NCI-H446 (cell line): ENCODE measurements at regions not wholly inside any gene's neighbourhood (a gene's known extent, or its start where the extent isn't known, plus 50 kb on each side); places are given as distances from the start of the nearest gene placed in this dataset.
"Not testable (repeated sequence)": the region's sequence is repeated elsewhere in the genome, so short reads cannot be mapped to it uniquely, and the experiment has no call there.

Experiments used
- DNase-seq, 2 experiments: peaks; one replicate each; lab custom pipeline; 2025; lab: John Stamatoyannopoulos, UW

DNA sequence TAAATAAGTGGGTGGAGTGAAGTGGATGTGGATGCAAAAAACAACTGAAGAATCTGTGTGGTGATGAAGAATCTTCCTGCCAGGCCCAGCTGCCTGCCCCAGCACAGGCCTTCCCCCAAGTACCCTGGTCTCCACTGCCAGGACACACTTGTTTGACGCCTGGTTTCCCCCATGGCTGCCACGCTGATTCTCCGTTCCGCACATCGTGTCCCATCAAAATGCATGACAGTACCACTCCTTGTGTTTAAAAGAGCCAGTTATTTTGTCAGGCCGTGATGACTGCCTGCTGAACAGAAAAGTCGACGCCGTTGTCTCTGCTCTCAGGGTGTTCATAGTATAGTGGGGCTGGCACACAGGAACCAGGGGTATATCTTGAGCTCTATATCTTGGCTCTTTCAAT lies 50.3 kb upstream of the KYNU start:
- no peak for DNase-seq

DNA sequence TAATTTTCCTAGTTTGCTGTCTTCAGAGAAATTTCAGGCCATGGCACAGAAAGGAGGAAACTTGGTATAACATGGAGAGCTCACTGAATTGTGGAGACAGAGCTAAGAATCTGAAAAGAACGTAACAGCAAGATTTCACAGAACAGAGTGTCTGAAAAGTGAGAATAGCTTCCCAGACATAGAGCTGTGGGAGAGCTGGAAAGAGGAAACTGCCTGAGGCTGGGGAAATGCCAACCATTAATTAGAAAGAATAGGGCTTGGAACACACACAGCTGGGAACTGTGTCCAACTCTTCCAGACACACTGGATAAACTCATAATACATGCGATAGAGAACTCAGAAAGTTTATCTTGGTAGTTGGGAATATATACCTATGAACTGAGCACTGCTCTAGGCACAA lies 51.6 kb upstream of the KYNU start:
- peak in 1 of 2 experiments; percentile 29 for DNase-seq

DNA sequence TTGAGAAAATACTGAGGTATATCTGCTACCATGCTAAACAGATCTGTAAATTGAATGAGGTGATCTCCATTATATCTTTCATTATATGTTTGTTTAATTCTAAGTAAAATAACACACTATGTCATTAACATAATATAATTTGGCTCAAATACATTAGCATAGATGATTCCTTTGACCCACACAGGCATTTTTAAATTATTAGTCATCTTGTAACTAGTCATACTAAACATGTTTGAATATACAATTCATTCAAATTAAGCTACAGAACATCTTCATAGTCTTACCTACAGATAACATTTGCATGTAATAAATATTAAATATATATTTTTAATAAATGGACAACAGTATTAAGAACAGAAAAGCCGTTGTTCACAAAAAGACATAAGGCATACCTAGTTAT lies 52.7 kb upstream of the KYNU start:
- no peak for DNase-seq

DNA sequence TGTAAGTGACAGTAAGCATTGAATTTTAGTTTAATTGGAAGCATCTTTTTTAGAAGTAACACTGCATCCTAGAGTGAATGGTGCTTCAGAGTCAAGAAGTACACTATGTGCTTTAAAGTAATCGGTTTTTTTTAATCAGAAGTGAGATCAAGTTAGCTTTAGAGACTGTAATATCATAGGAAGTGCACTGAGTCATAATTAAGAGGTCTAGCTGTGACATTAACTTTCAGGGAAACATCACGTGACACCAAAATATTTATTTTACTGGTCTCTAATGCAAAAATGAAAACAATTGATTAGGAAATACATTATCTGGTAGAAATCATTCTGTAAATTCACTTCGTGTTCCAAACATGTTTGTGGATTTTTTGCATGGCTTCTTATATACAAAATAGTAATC lies 55.3 kb upstream of the KYNU start:
- no peak for DNase-seq

DNA sequence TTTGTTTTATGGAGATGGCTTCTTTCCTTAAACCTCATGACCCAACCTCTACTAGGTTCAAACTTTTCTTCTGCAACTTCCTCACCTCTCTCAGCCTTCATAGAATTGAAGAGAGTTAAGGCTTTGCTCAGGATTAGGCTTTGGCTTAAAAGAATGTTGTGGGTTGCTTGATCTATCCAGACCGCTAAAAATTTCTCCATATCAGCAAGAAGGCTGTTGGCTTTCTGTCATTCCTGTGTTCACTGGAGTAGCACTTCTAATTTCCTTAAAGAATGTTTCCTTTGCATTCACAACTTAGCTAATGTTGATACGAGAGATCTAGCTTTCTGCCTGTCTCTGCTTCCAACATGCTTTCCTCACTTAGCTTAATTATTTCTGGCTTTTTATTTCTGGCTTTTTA lies 58.1 kb upstream of the KYNU start:
- no peak for DNase-seq

DNA sequence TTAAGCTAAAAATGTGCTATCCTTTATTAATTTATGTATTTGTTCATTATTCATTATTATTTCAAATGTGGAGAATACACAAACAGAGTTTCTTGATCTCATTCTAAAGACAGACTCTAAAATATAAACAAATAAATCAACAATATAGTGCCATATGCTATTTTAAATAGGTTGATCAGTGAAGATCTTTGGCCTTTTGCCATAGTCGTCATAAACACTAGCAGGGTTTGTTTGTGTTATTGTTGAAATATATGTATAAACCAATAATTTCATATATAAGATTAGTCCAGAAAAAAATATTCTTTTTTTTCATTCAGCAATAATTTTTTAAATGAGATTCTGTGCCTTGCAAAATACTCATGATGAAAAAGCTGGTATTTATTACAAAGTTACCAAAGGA lies 62.1 kb upstream of the KYNU start:
- no peak for DNase-seq

DNA sequence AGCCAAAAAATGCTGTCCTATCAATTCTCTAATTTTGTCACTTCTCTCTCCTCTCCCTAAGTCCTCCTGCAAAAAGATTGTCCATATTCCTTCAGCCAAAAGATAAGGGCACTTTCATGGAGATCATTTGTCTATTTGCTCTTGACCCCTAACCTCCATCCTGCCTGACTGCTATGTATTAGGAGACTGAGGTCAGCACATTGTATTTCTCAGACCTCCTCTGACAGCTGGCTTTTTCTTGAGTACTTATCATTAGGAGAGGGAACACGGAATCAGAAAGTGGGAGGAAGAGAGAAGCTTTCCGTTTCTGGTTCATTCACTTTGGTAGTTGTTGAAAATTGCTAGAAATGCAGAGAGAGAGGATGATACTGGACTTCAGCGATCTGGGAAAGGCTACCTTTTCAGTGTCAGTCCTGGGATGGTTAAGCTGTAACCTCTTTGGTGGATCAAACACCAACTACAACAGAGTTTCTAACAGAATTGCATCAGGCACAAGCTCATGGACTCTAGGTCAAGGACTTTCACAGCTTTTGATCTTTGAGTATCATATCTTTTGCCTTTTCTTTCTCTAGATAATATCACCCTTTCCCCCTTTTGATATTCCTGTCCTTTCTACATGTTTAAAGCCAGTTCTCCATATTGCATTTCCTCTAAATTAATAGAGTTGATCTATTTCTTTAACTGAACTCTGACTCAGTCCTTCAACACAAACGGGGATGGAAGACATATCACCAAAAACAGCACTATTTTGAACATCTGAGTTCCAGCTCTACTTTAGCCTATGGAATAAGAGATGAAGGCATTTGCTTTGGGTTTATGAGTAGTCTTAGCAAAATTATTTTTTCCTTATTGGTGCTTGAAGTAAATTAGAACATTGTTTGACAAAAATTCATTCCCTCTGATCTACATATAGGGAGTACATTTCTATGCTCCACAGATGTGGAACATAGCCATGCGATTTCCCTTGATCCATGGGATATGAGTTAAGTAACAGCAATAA lies 63.3 kb upstream of the KYNU start:
- DNase-seq = no peak

DNA sequence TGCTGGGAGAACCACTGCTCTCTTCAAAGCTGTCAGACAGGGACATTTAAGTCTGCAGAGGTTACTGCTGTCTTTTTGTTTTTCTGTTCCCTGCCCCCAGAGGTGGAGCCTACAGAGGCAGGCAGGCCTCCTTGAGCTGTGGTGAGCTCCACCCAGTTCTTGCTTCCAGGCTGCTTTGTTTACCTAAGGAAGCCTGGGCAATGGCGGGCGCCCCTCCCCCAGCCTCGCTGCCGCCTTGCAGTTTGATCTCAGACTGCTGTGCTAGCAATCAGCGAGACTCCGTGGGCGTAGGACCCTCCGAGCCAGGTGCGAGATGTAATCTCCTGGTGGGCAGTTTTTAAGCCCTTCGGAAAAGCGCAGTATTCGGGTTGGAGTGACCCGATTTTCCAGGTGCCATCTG lies 65.8 kb upstream of the KYNU start:
- not testable (repeated sequence) for DNase-seq

DNA sequence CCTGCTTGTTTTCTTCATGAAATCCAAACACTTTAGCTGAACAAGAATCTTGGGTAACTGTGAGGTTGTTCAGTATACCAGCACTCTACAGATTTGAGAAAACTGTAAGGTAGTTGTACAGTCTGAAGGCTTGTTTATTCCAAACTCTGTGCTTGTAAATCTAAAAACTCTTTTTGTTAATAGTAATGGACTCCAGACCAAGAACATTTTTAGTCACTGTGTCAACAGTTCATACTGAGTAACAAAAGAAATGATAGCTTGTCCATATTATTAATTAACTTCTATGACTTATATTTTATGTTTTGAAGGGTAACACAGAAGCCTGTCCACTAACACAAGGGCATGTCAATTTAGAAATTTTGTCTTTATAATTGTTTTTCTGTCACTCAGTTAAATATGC lies 72.2 kb upstream of the KYNU start:
- DNase-seq = no peak

DNA sequence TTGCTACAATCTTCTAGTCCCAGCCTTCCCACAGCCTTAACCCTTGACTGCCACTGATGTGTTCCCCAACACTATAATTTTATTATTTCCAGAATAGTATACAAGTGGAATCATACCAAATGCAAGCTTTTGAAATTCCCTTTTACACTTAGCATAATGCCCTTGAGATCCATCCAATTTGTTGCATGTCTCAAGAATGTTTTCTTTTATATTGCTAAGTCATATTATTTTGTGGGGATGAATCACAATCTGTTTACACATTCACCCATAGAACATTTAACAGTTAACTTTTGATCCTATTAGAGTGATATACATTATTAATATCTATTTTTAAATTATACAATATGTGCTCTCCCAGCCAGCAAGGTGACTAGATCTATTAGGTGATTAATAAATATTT lies 74.3 kb upstream of the KYNU start:
- no peak for DNase-seq

DNA sequence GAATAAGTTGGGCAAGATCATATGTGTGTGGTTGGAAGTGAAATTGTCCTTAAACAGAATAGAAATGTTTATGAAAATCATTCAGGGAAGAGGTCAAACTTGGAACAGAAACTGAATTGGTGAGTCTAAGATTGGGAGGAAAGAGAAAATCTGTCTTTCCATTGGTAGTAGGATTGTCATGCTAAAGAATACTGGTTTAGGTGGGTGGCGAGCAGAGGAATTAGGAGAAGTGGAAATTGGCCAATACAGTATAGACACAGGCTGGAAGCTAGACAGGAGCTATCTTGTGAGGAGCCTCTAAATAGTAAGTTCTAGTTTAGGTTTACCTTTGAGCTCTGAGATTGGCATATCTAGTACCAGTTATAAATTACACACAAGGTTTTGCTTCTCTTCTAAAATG lies 80.9 kb upstream of the KYNU start:
- no peak for DNase-seq

DNA sequence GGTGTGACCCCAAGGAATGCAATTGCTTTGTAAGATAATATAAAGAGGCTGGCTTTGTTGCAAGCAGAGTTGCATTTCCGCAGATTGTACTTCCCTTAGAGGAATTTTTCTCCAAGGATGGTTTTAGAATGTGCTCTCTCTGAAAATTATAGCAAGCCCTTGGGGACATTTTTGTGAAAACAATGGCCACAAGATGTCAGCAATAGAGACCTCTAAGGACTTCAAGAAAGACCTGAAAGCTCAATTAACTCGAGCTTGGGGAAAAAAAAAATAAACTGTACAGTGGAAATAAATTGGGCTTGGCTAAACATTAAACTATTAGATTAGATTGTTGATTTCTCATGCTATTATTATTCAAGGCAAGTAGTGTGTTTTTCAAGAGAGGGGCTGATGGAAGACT lies 81.3 kb upstream of the KYNU start:
- DNase-seq = no peak

DNA sequence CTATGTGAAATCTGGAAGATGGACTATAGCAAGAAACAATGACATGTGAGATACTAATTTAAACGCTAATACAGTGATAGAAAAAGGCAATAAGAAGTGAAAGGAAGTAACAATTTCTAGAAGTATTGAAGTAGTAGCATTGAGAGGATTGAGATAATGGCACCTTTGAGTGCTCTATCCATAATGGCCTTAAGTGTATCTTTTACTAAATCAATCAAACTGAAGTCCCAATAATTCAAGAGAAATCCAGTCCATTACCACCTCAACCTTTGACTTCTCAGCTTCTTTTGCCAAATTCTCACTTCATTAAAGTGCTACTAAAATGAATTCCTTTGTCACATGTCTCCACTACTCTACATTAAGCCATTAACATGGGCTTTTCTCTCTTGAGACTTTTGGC lies 82.6 kb upstream of the KYNU start:
- DNase-seq = no peak

DNA sequence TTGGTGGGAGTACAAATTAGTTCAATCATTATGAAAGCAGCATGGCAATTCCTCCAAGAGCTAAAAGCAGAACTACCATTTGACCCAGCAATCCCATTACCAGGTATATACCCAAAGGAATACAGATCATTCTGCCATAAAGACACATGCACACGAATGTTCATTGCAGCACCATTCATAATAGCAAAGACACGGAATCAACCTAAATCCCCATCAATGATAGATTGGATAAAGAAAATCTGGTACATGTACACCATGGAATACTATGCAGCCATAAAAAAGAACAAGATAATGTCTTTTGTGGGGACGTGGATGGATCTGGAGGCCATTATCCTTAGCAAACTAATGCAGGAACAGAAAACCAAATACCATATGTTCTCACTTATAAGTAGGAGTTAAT lies 85.1 kb upstream of the KYNU start:
- not testable (repeated sequence) for DNase-seq

DNA sequence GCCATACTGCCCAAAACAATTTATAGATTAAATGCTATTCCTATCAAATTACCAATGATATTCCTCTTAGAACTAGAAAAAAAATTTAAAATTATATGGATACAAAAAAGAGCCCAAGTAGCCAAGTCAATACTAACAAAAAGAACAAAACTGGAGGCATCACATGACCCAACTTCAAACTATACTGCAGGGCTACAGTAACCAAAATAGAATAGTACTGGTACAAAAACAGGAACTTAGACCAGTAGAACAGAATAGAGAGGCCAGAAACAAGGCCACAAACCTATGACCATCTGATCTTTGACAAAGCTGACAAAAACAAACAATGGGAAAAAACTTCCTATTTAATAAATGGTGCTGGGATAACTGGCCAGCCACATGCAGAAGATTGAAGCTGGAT lies 86.1 kb upstream of the KYNU start:
- no peak for DNase-seq

DNA sequence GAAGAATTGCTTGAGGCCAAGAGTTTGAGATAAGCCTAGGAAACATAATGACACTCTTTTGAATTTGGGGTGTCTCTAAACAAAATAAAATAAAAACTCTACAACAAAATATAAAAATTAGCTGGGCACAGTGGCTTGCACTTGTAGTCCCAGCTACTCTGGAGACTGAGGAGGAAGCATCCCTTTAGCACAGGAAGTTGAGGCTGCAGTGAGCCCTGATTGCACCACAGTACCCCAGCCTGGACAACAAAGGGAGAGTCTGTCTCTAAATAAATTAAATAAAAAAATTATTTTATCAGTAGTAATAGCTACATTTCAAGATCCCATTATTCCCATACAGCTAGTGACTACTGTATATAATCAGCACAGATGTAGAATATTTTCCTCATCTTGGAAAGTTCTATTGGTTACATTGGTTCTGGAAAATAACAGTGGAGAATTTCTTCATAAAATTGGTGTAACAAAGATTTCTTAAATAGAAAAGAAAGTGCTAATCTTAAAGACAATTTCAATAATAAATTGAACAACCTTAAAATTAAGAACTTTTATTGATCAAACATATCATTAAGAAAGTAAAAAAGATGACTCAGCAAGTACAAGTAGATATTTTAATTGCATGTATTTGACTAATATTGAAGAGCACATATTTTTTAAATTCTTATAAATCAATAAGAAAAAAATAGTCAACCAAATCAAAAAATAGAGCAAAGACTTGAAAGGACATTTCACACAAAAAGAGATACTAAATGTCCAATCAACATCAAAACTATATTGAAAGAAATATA lies 90.4 kb upstream of the KYNU start:
- DNase-seq = no peak

DNA sequence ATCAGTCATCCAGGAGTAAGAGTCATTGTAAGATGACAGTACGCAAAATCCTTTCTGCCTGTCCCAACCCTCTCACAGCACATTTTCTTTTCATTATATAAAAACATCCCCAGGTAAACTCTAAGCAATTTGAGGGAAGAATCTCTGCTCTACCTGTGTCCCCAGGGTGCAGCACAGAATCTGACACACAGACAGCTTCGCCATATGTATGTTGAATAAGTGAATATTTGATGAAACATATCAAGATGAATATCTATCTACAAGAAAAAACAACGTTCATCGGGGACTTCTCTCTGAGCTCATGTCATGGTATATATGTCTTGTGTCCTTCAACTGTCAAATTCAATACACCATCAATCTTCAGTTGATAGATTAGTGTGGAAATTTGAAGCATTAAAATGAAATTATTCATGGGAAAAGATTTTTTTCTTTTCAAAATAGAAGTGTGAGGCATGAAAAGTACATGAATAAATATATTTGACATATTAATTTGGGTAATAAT lies 94.5 kb upstream of the KYNU start:
- no peak for DNase-seq

DNA sequence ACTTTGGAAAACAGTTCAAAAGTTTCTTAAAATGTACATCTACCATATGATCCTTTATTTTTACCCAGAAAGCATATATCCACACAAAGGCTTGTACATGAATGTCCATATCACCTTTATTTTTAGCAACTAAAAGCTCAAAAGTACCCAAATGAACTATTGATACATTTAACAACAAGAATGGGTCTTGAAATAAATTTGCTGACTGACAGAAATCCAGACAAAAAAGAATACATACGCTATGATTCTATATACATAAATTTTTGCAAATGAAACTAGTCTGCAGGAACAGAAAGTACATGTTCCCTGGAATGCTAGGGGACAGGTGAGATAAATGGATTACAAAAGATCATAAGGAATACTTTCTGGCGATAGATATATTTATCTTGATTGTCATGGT lies 96.3 kb upstream of the KYNU start:
- DNase-seq = no peak

DNA sequence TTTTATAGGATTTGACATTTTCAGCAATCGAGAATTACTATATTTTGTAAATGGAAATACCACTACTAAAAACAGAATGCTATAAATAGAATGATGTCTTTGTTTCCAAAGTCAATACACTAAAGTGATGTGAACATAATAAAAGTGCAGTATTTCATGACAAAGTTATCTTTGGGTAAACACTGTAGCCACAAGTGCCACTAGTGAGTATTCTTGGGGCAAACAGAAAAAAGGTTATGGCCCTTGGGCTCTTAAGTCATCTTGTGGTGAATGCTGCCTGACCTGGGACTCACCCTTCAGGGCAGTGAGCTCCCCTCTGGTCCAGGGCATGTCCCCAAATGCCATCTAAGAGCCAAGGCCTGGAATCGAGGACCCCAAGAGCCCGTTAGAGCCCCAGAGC lies 99.2 kb upstream of the KYNU start:
- DNase-seq = no peak

DNA sequence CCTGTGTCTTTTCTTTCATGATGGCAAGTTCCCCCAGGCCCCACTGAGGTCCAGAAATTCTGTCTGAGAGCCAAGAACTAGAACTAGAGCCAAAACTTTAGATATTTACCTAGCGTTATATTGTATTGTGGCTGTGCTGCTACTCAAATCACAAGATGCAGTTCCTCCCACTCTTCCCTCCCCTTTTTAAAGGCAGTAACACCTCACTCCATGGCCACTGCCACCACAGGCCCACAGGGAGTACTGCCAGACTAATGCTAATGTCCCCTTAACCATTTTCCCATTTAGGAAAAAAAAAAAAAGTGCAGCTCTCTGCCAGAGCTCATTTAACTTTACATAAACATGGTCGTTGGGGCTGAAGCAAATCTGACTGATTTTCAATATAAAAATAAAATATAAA lies 99.7 kb upstream of the KYNU start:
- DNase-seq = no peak

DNA sequence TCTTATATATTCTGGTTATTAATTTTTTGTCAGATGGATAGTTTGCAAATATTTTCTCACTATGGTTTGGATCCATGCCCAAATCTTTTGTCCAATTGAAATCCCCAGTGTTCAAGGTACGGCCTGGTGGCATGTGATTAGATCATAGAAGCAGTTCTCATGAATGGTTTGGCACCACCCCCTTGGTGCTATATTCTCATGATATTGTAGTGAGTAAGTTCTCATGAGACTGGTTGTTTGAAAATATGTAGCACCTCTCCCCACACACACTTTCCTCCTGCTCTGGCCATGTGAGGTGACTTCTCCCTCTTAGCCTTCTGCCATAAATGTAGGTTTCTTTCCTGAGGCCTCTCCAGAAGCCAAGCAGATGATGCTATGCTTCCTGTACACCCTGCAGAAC lies 107.7 kb upstream of the KYNU start:
- no peak for DNase-seq

DNA sequence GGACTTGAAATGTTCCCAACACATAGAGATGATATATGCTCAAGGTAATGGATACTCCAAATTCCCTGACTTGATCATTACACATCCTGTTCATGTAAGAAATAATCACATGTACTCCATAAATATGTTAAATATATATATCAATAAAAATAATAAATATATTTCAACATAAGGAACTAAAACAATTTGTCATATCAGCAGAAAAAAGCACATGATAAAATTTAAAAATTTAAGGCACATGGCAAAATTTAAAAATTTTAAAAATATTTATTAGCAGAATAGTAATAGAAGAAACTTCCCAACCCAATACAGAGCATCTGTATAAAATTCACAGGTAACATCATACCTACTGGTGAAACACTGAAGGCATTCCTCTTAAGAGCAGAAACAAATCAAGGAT lies 109.6 kb upstream of the KYNU start:
- no peak for DNase-seq

DNA sequence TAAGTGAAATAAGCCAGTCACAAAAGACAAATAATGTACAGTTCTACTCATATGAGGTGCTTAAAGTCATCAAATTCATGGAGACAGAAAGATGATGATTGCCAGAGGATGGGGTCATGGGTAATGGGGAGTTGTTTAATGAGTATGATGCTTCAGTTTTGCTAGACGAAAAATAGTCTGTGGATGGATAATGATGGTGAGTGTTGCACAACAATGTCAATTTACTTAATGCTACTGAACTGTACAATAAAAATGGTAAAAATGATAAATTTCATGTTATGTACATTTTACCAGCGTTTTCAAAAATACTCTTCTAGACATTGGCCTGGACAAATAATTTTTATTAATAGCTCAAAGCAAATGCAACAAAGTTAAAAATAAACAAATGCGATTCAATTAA lies 118.5 kb upstream of the KYNU start:
- DNase-seq = no peak
